ENCODE measurements at regions not wholly inside any gene's neighbourhood (a gene's known extent, or its start where the extent isn't known, plus 50 kb on each side); places are given as distances from the start of the nearest gene placed in this dataset.

DNA sequence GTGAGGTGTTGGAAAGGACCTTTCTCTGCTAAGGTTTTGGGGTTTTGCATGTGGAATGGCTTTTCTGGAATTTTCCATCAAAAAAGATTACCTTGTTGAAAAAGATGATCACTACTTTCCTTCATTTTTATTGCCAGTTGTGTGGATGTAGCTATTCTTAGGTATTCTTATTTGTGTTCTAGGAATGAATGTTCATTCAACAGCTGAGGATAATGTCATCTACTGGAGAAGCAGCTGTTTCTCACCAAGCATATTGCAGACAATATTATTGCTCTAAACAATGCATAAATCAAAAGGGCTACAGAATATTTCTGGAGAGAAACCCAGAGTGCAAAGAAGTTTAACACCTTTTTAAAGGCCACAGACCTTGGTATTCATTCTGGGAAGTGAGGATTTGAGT lies 145.6 kb upstream of the CALCR start:
- no peak for TF ChIP-seq EZH2phosphoT487 (IDR thresholded peaks at IDR 0.05; ENCODE audit: low read depth)
- TF ChIP-seq, protein P1, sequence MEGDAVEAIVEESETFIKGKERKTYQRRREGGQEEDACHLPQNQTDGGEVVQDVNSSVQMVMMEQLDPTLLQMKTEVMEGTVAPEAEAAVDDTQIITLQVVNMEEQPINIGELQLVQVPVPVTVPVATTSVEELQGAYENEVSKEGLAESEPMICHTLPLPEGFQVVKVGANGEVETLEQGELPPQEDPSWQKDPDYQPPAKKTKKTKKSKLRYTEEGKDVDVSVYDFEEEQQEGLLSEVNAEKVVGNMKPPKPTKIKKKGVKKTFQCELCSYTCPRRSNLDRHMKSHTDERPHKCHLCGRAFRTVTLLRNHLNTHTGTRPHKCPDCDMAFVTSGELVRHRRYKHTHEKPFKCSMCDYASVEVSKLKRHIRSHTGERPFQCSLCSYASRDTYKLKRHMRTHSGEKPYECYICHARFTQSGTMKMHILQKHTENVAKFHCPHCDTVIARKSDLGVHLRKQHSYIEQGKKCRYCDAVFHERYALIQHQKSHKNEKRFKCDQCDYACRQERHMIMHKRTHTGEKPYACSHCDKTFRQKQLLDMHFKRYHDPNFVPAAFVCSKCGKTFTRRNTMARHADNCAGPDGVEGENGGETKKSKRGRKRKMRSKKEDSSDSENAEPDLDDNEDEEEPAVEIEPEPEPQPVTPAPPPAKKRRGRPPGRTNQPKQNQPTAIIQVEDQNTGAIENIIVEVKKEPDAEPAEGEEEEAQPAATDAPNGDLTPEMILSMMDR (IDR thresholded peaks at IDR 0.05; ENCODE audit: low read depth, low read length), result no peak
